Type B pancreatic cell (in vitro differentiated cells): ENCODE measurements at regions not wholly inside any gene's neighbourhood (a gene's known extent, or its start where the extent isn't known, plus 50 kb on each side); places are given as distances from the start of the nearest gene placed in this dataset.
A peak's percentile ranks its signal among the peaks of the same experiment; 100 is the strongest.

ENCODE experiments used
- DNase-seq: peaks from one replicate; pipeline ENCODE4 v3.0.0; 2021; ENCODE audit warnings: mixed read lengths; ENCODE audit not compliant: unreplicated experiment; ENCODE audit errors: extremely low spot score
- H3K27ac Mint-ChIP-seq: 2 replicates; pipeline ENCODE4 v1.8.0; 2021; ENCODE audit warnings: mild to moderate bottlenecking, mixed read lengths
- H3K27me3 Mint-ChIP-seq: 2 replicates; pipeline ENCODE4 v1.8.0; 2021; ENCODE audit warnings: mixed read lengths
- H3K36me3 Mint-ChIP-seq: 2 replicates; pipeline ENCODE4 v1.8.0; 2021; ENCODE audit warnings: mixed read lengths
- H3K4me1 Mint-ChIP-seq: one replicate; pipeline ENCODE4 v1.8.0; 2021; ENCODE audit warnings: mixed read lengths; ENCODE audit not compliant: unreplicated experiment
- H3K4me3 Mint-ChIP-seq: 2 replicates; pipeline ENCODE4 v1.8.0; 2021; ENCODE audit warnings: mild to moderate bottlenecking, mixed read lengths
- H3K9me3 Mint-ChIP-seq: 2 replicates; pipeline ENCODE4 v1.8.0; 2021; ENCODE audit warnings: mixed read lengths
- TF ChIP-seq, protein P1 (sequence below): fragments of 200-600 bp; sonication (generic); conservative IDR thresholded peaks from 2 replicates; pipeline ENCODE4 v1.5.0; 2021; ENCODE audit warnings: antibody characterized with exemption, mild to moderate bottlenecking

DNA sequence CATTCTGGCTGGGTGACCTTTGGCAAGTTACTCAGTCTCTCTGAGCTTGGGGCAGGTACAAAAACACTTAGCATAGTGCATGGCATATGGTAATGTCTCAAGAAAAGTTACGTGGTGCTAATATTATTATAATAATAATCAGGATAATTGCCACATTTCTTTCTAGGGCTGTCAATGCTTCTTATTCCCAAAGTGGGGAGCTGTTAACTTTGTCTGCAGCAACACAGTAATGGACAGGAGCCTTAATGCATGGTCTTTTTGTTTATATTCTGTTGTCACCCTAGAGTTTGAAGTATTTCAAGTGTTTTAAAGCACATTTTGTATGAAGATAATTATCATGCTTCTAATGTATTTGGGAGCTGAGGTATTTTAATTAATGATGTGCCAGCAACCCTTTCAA is 121.8 kb downstream of the FHIP1A start:
- TF ChIP-seq, protein P1, sequence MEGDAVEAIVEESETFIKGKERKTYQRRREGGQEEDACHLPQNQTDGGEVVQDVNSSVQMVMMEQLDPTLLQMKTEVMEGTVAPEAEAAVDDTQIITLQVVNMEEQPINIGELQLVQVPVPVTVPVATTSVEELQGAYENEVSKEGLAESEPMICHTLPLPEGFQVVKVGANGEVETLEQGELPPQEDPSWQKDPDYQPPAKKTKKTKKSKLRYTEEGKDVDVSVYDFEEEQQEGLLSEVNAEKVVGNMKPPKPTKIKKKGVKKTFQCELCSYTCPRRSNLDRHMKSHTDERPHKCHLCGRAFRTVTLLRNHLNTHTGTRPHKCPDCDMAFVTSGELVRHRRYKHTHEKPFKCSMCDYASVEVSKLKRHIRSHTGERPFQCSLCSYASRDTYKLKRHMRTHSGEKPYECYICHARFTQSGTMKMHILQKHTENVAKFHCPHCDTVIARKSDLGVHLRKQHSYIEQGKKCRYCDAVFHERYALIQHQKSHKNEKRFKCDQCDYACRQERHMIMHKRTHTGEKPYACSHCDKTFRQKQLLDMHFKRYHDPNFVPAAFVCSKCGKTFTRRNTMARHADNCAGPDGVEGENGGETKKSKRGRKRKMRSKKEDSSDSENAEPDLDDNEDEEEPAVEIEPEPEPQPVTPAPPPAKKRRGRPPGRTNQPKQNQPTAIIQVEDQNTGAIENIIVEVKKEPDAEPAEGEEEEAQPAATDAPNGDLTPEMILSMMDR = peak; percentile 38
- H3K36me3 Mint-ChIP-seq = peaks cover 4% of the 10 kb centered on the region
- no peaks in the 10 kb centered on the region for H3K4me1 Mint-ChIP-seq
- no peak overlapping the region for H3K4me3 Mint-ChIP-seq
- no peak for DNase-seq
- H3K27me3 Mint-ChIP-seq = no peaks in the 10 kb centered on the region
- no peaks in the 10 kb centered on the region for H3K9me3 Mint-ChIP-seq
- no peak overlapping the region for H3K27ac Mint-ChIP-seq

DNA sequence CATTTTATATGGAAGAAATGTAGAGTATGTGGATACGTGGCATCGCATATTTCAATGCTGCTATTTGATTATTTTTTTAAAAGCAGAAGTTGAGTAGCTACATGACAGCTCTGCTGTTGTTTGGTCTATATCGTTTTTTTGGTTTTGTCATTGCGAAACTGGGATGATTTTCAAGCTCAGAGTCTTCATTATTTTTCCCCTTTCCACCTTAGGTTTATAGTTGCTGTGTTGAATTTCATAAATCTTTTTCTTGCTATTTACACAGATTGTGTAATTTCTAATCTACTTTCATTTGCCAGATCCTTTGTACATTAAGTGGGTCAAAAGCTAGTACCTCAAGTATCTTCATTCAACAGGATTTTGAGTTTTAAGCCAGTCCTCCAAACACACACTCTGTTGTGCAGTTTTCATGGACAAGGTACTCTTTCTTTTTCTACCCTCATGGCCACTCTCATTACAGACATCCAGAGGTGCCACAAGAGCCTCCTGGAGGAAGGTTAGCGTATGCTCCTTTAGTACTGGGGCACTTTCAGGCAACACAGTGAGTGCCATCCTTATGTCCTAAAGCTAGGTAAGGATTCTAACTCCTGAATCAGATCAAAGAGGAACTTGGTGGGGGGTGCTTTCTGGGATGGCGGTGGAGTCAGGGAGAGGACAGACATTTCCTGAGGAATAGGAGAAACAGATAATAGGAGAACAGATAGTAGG is 123.2 kb downstream of the FHIP1A start:
- TF ChIP-seq, protein P1 = no peak
- H3K27ac Mint-ChIP-seq = no peak overlapping the region
- no peak for DNase-seq
- H3K9me3 Mint-ChIP-seq = no peaks in the 10 kb centered on the region
- no peak overlapping the region for H3K4me3 Mint-ChIP-seq
- peaks cover 10% of the 10 kb centered on the region for H3K36me3 Mint-ChIP-seq
- H3K27me3 Mint-ChIP-seq = no peaks in the 10 kb centered on the region
- H3K4me1 Mint-ChIP-seq = no peaks in the 10 kb centered on the region

DNA sequence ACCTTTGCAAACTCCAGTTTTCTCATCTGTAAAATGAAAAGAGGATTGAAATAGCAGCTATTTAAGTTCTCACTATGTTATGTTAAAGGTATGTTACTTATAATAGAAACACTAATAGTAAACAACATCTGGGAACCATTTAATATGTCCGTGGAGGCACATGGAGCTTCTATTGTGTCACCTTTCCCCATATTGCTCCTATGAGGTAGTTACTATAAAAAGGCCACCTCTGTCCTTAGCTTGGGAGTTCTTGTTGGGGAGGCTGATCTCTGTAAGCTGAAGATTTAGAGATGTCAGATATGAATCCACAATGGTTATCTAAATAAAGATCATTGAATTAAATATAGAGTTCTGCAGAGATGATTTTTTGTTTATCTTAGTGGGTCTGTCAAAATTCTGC is 125.2 kb downstream of the FHIP1A start:
- Mint-ChIP-seq H3K9me3 (no peaks in the 10 kb centered on the region), H3K36me3 (peaks cover 10% of the 10 kb centered on the region), H3K4me3 (no peak overlapping the region), H3K27me3 (no peaks in the 10 kb centered on the region), H3K27ac (no peak overlapping the region), H3K4me1 (no peaks in the 10 kb centered on the region)
- no peak for DNase-seq
- TF ChIP-seq, protein P1 = no peak

DNA sequence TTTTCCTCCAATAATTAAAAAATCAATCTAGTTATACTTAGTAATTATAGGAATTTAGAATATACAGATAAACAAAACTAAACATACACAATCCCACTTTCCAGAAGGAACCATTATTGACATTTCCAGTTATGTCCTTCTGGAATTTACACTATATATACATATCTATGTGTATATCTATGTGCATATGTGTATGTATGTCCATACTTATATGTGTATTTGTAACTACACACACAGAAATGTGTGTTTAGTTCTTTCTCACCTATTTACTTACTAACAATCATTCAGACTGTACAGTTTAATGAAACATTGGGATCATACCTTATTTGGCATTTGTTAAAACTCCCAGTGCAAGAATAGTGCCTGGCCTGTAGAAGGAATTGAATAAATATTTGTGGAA is 126.4 kb downstream of the FHIP1A start:
- Mint-ChIP-seq H3K4me3 (no peak overlapping the region), H3K9me3 (no peaks in the 10 kb centered on the region), H3K36me3 (peaks cover 10% of the 10 kb centered on the region), H3K4me1 (no peaks in the 10 kb centered on the region), H3K27me3 (no peaks in the 10 kb centered on the region), H3K27ac (no peak overlapping the region)
- no peak for DNase-seq
- TF ChIP-seq, protein P1 = no peak

DNA sequence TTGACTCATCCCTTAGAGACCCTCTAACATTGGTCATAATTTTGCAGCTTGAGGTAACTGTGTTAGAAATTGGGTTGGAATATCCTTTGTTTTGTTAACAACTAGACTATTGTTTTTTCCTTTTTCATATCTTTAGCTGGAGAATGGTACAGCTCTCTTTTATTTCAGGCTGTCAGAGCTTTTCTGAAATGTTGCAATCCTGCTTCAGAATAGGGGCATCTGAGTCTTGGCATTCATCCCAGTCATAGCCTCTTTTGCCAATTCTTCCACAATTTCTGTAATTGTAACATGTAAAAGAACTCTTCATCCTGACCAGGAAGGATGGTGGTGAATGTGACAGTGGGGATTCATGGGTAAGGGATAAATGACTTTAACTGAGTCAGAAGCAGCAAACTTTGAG is 128.7 kb downstream of the FHIP1A start:
- H3K4me1 Mint-ChIP-seq = peaks cover 15% of the 10 kb centered on the region
- H3K36me3 Mint-ChIP-seq = peaks cover 6% of the 10 kb centered on the region
- TF ChIP-seq, protein P1 = no peak
- H3K27me3 Mint-ChIP-seq = no peaks in the 10 kb centered on the region
- H3K9me3 Mint-ChIP-seq = no peaks in the 10 kb centered on the region
- DNase-seq = no peak
- no peak overlapping the region for H3K4me3 Mint-ChIP-seq
- no peak overlapping the region for H3K27ac Mint-ChIP-seq
